Trophoblast cell (in vitro differentiated cells and primary cell): ENCODE measurements at regions not wholly inside any gene's neighbourhood (a gene's known extent, or its start where the extent isn't known, plus 50 kb on each side); places are given as distances from the start of the nearest gene placed in this dataset.

Experiments used
- DNase-seq, 2 donors: peaks; one replicate each; pipeline ENCODE4 v3.0.0-alpha.2; 2016
- H2AFZ ChIP-seq: 2 replicates; pipeline ENCODE4 v1.6.1; 2013; ENCODE audit warnings: low read length, moderate library complexity, mild to moderate bottlenecking; ENCODE audit not compliant: insufficient read depth, poor library complexity
- H2AK5ac ChIP-seq: 2 replicates; pipeline ENCODE4 v1.6.1; 2013; ENCODE audit warnings: mild to moderate bottlenecking, low read length
- H2BK120ac ChIP-seq: 2 replicates; pipeline ENCODE4 v1.6.1; 2013; ENCODE audit warnings: low read length, mild to moderate bottlenecking, moderate library complexity; ENCODE audit not compliant: insufficient read depth, poor library complexity
- H2BK12ac ChIP-seq: 2 replicates; pipeline ENCODE4 v1.6.1; 2013; ENCODE audit warnings: mild to moderate bottlenecking, low read length, moderate library complexity
- H2BK5ac ChIP-seq: 2 replicates; pipeline ENCODE4 v1.6.1; 2013; ENCODE audit warnings: low read length, low read depth, moderate library complexity, mild to moderate bottlenecking; ENCODE audit not compliant: poor library complexity
- H3K14ac ChIP-seq: 2 replicates; pipeline ENCODE4 v1.6.1; 2013; ENCODE audit warnings: mild to moderate bottlenecking, low read length
- H3K18ac ChIP-seq: 2 replicates; pipeline ENCODE4 v1.6.1; 2013; ENCODE audit warnings: mild to moderate bottlenecking, low read length
- H3K23ac ChIP-seq: 2 replicates; pipeline ENCODE4 v1.6.1; 2013; ENCODE audit warnings: low read length
- H3K27ac ChIP-seq: 2 replicates; pipeline ENCODE4 v1.5.1; 2013; ENCODE audit warnings: low read depth, mild to moderate bottlenecking, inconsistent platforms, low read length, moderate library complexity
- H3K27me3 ChIP-seq: 2 replicates; pipeline ENCODE4 v1.6.1; 2013; ENCODE audit warnings: inconsistent platforms, mild to moderate bottlenecking, low read length, moderate library complexity; ENCODE audit not compliant: insufficient read depth
- H3K36me3 ChIP-seq, 2 experiments: 1 replicate in 1 of 2; 2 replicates in 1 of 2; pipeline ENCODE4 v1.6.1; 2013; ENCODE audit warnings: low read length in 2 of 2, mild to moderate bottlenecking in 2 of 2, moderate library complexity in 1 of 2; ENCODE audit not compliant: insufficient read depth in 2 of 2, control insufficient read depth in 1 of 2
- H3K4ac ChIP-seq: 2 replicates; pipeline ENCODE4 v1.6.1; 2013; ENCODE audit warnings: low read depth, mild to moderate bottlenecking, low read length, moderate library complexity
- H3K4me1 ChIP-seq, 2 experiments: 1 replicate in 1 of 2; 2 replicates in 1 of 2; pipeline ENCODE4 v1.6.1; 2013; ENCODE audit warnings: low read length in 2 of 2, mild to moderate bottlenecking in 2 of 2, moderate library complexity in 1 of 2; ENCODE audit not compliant: insufficient read depth in 2 of 2, control insufficient read depth in 1 of 2
- H3K4me2 ChIP-seq: 2 replicates; pipeline ENCODE4 v1.6.1; 2013; ENCODE audit warnings: inconsistent platforms, mild to moderate bottlenecking, low read length, moderate library complexity
- H3K4me3 ChIP-seq: 2 replicates; pipeline ENCODE4 v1.5.1; 2013; ENCODE audit warnings: mild to moderate bottlenecking, low read depth, low read length, inconsistent platforms
- H3K79me1 ChIP-seq: one replicate; pipeline ENCODE4 v1.6.1; 2013; ENCODE audit warnings: low read length
- H3K79me2 ChIP-seq: 2 replicates; pipeline ENCODE4 v1.6.1; 2013; ENCODE audit warnings: low read length, mild to moderate bottlenecking; ENCODE audit not compliant: control insufficient read depth, insufficient read depth, poor library complexity
- H3K9ac ChIP-seq: 2 replicates; pipeline ENCODE4 v1.6.1; 2013; ENCODE audit warnings: mild to moderate bottlenecking, low read length
- H3K9me3 ChIP-seq: 2 replicates; pipeline ENCODE4 v1.6.1; 2013; ENCODE audit warnings: low read depth, mild to moderate bottlenecking, control low read depth, inconsistent platforms, low read length; ENCODE audit not compliant: insufficient read depth
- H4K12ac ChIP-seq: 2 replicates; pipeline ENCODE4 v1.6.1; 2013; ENCODE audit warnings: low read depth, mild to moderate bottlenecking, low read length, moderate library complexity
- H4K8ac ChIP-seq: 2 replicates; pipeline ENCODE4 v1.6.1; 2013; ENCODE audit warnings: low read depth, mild to moderate bottlenecking, low read length, moderate library complexity
- H4K91ac ChIP-seq: one replicate; pipeline ENCODE4 v1.6.1; 2013; ENCODE audit warnings: low read depth, mild to moderate bottlenecking, low read length, moderate library complexity
- WGBS: extraction: QIAGEN DNeasy Blood & Tissue Kit; methylation state at CpG from one replicate; pipeline ENCODE4 v1.1.7; 2013; ENCODE audit warnings: missing lambda C conversion rate; ENCODE audit not compliant: insufficient read length, insufficient coverage; ENCODE audit errors: extremely low coverage; 5-methylcytosine and 5-hydroxymethylcytosine counted together

- H2BK12ac ChIP-seq = no peak overlapping the region
- H2BK5ac ChIP-seq = no peak overlapping the region
- H3K4ac ChIP-seq = no peak overlapping the region
Measured at GRCh38 chr7:136655414-136655813, 213.0 kb upstream of the CHRM2 start.

GRCh38 chr7:136654406-136654805 lies 214.0 kb upstream of the CHRM2 start:
- Histone ChIP-seq H2BK120ac (no peak overlapping the region), H2AFZ (no peak overlapping the region), H3K4me1 (no peaks in the 10 kb centered on the region), H3K4me2 (no peak overlapping the region), H2BK5ac (no peak overlapping the region), H3K27me3 (no peaks in the 10 kb centered on the region), H3K79me1 (no peaks in the 10 kb centered on the region), H4K8ac (no peak overlapping the region), H3K36me3 (no peaks in the 10 kb centered on the region), H3K23ac (no peak overlapping the region), H4K91ac (no peak overlapping the region), H4K12ac (no peak overlapping the region), H2BK12ac (no peak overlapping the region), H2AK5ac (no peak overlapping the region), H3K27ac (no peak overlapping the region), H3K4ac (no peak overlapping the region), H3K18ac (no peak overlapping the region), H3K14ac (no peak overlapping the region), H3K9ac (no peak overlapping the region), H3K79me2 (no peaks in the 10 kb centered on the region), H3K9me3 (no peaks in the 10 kb centered on the region), H3K4me3 (no peak overlapping the region)
- peak; percentile 41 to 73 for DNase-seq
- no CpG with 5 or more reads among the region's 3 CpGs for WGBS

More at GRCh38 chr7:136655414-136655813, 213.0 kb upstream of the CHRM2 start:
- no peak overlapping the region for H3K4me3 ChIP-seq
- no peak overlapping the region for H2AK5ac ChIP-seq
- H4K12ac ChIP-seq = no peak overlapping the region
- H3K9ac ChIP-seq = no peak overlapping the region
- no peak overlapping the region for H3K4me2 ChIP-seq
- H3K27me3 ChIP-seq = no peaks in the 10 kb centered on the region
- H2BK120ac ChIP-seq = no peak overlapping the region
- no peak overlapping the region for H2AFZ ChIP-seq
- H3K27ac ChIP-seq = no peak overlapping the region
- DNase-seq = no peak
- H3K79me2 ChIP-seq = no peaks in the 10 kb centered on the region
- no peak overlapping the region for H3K18ac ChIP-seq
- no peaks in the 10 kb centered on the region for H3K79me1 ChIP-seq
- no peaks in the 10 kb centered on the region for H3K36me3 ChIP-seq
- H3K4me1 ChIP-seq = no peaks in the 10 kb centered on the region
- no peak overlapping the region for H4K91ac ChIP-seq
- no peak overlapping the region for H4K8ac ChIP-seq
- H3K14ac ChIP-seq = no peak overlapping the region
- no peak overlapping the region for H3K23ac ChIP-seq
- H3K9me3 ChIP-seq = no peaks in the 10 kb centered on the region

- no peak overlapping the region for H2BK5ac ChIP-seq
- no peak overlapping the region for H4K91ac ChIP-seq
- no peak overlapping the region for H3K4ac ChIP-seq
- H2BK120ac ChIP-seq = no peak overlapping the region
- H2AFZ ChIP-seq = no peak overlapping the region
- no peak overlapping the region for H2BK12ac ChIP-seq
- H3K79me2 ChIP-seq = no peaks in the 10 kb centered on the region
- WGBS = no CpG with 5 or more reads among the region's 3 CpGs
- DNase-seq = peak; percentile 39 to 84
- no peak overlapping the region for H3K27ac ChIP-seq
- no peak overlapping the region for H3K23ac ChIP-seq
- no peak overlapping the region for H3K14ac ChIP-seq
- no peak overlapping the region for H3K18ac ChIP-seq
- H3K4me2 ChIP-seq = no peak overlapping the region
- H2AK5ac ChIP-seq = no peak overlapping the region
- H4K8ac ChIP-seq = no peak overlapping the region
- H3K79me1 ChIP-seq = no peaks in the 10 kb centered on the region
- H3K9ac ChIP-seq = no peak overlapping the region
- H3K4me1 ChIP-seq = no peaks in the 10 kb centered on the region
- no peaks in the 10 kb centered on the region for H3K9me3 ChIP-seq
- no peaks in the 10 kb centered on the region for H3K27me3 ChIP-seq
- no peaks in the 10 kb centered on the region for H3K36me3 ChIP-seq
- H4K12ac ChIP-seq = no peak overlapping the region
- H3K4me3 ChIP-seq = no peak overlapping the region
Measured at GRCh38 chr7:136652635-136653370, 215.6 kb upstream of the CHRM2 start.

GRCh38 chr7:136640977-136641376 lies 227.5 kb upstream of the CHRM2 start:
- no peak overlapping the region for H4K12ac ChIP-seq
- H3K9me3 ChIP-seq = no peaks in the 10 kb centered on the region
- no peak overlapping the region for H2AK5ac ChIP-seq
- no peak overlapping the region for H3K18ac ChIP-seq
- WGBS = no CpG with 5 or more reads among the region's 1 CpG
- no peak overlapping the region for H3K23ac ChIP-seq
- H3K79me1 ChIP-seq = no peaks in the 10 kb centered on the region
- H2BK5ac ChIP-seq = no peak overlapping the region
- no peak overlapping the region for H4K91ac ChIP-seq
- no peak overlapping the region for H2AFZ ChIP-seq
- no peak overlapping the region for H2BK12ac ChIP-seq
- H3K4me1 ChIP-seq = no peaks in the 10 kb centered on the region
- H4K8ac ChIP-seq = no peak overlapping the region
- H3K4me2 ChIP-seq = no peak overlapping the region
- no peak overlapping the region for H3K4me3 ChIP-seq
- H3K36me3 ChIP-seq = no peaks in the 10 kb centered on the region
- H3K9ac ChIP-seq = no peak overlapping the region
- no peak for DNase-seq
- H3K14ac ChIP-seq = no peak overlapping the region
- no peaks in the 10 kb centered on the region for H3K79me2 ChIP-seq
- H3K27me3 ChIP-seq = no peaks in the 10 kb centered on the region
- H2BK120ac ChIP-seq = no peak overlapping the region
- no peak overlapping the region for H3K27ac ChIP-seq
- no peak overlapping the region for H3K4ac ChIP-seq
